MCF 10A (cell line): ENCODE measurements at regions not wholly inside any gene's neighbourhood (a gene's known extent, or its start where the extent isn't known, plus 50 kb on each side); places are given as distances from the start of the nearest gene placed in this dataset.
A peak's percentile ranks its signal among the peaks of the same experiment; 100 is the strongest.
"Not testable (repeated sequence)": the region's sequence is repeated elsewhere in the genome, so short reads cannot be mapped to it uniquely, and the experiment has no call there.

Experiments used
- BruUV-seq: library from RNA; stranded (reverse); fragments of 400-500 nt; replicated peaks from 2 replicates; lab custom pipeline; 2021; lab: Mats Ljungman, UMichigan
- CTCF ChIA-PET: fragments of 300-600 bp; sonication (Branson Sonifier 250); formaldehyde crosslinking; extraction: SDS; loops from one replicate; lab custom pipeline; 2021; ENCODE audit warnings: antibody characterized with exemption, inconsistent platforms; lab: Yijun Ruan, JAX
- POLR2A ChIA-PET: fragments of 300-600, 350-650 bp; sonication (Branson Sonifier 250); formaldehyde crosslinking; extraction: SDS; loops from one replicate; lab custom pipeline; 2020; ENCODE audit warnings: antibody characterized with exemption, inconsistent platforms; lab: Yijun Ruan, JAX
- DNase-seq: peaks from one replicate; pipeline ENCODE4 v3.0.0-alpha.2; 2018; ENCODE audit not compliant: unreplicated experiment
- H3K27ac Mint-ChIP-seq: one replicate; pipeline ENCODE4 v1.8.0; 2022; ENCODE audit warnings: mild to moderate bottlenecking, low read depth, mixed read lengths; ENCODE audit not compliant: unreplicated experiment
- H3K27me3 Mint-ChIP-seq: one replicate; pipeline ENCODE4 v1.8.0; 2022; ENCODE audit warnings: mixed read lengths; ENCODE audit not compliant: insufficient read depth, unreplicated experiment
- H3K36me3 Mint-ChIP-seq: one replicate; pipeline ENCODE4 v1.8.0; 2022; ENCODE audit warnings: mild to moderate bottlenecking, moderate library complexity, mixed read lengths; ENCODE audit not compliant: insufficient read depth, unreplicated experiment
- H3K4me1 Mint-ChIP-seq: one replicate; pipeline ENCODE4 v1.8.0; 2022; ENCODE audit warnings: mixed read lengths; ENCODE audit not compliant: insufficient read depth, unreplicated experiment
- H3K4me3 Mint-ChIP-seq: one replicate; pipeline ENCODE4 v1.8.0; 2022; ENCODE audit warnings: mild to moderate bottlenecking, moderate library complexity, mixed read lengths; ENCODE audit not compliant: unreplicated experiment
- H3K9me3 Mint-ChIP-seq: one replicate; pipeline ENCODE4 v1.8.0; 2022; ENCODE audit warnings: mixed read lengths; ENCODE audit not compliant: unreplicated experiment
- intact Hi-C: fragments of 100-400 bp; cut with micrococcal nuclease; formaldehyde crosslinking; loops from 2 replicates; pipeline ENCODE4 v1.14.1; 2022
- TF ChIP-seq, protein P1 (sequence below): fragments of 200-600 bp; IDR thresholded peaks from one replicate; pipeline ENCODE4 v1.8.0; 2022; ENCODE audit warnings: antibody characterized with exemption, mild to moderate bottlenecking; ENCODE audit not compliant: unreplicated experiment

GRCh38 chr2:16219292-16219975 lies 279.1 kb downstream of the MYCN start:
- TF ChIP-seq, protein P1, sequence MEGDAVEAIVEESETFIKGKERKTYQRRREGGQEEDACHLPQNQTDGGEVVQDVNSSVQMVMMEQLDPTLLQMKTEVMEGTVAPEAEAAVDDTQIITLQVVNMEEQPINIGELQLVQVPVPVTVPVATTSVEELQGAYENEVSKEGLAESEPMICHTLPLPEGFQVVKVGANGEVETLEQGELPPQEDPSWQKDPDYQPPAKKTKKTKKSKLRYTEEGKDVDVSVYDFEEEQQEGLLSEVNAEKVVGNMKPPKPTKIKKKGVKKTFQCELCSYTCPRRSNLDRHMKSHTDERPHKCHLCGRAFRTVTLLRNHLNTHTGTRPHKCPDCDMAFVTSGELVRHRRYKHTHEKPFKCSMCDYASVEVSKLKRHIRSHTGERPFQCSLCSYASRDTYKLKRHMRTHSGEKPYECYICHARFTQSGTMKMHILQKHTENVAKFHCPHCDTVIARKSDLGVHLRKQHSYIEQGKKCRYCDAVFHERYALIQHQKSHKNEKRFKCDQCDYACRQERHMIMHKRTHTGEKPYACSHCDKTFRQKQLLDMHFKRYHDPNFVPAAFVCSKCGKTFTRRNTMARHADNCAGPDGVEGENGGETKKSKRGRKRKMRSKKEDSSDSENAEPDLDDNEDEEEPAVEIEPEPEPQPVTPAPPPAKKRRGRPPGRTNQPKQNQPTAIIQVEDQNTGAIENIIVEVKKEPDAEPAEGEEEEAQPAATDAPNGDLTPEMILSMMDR: no peak
- Mint-ChIP-seq H3K27me3 (peaks cover 11% of the 10 kb centered on the region), H3K4me1 (no peaks in the 10 kb centered on the region), H3K27ac (no peak overlapping the region), H3K9me3 (peaks cover 11% of the 10 kb centered on the region), H3K4me3 (no peak overlapping the region), H3K36me3 (no peaks in the 10 kb centered on the region)
- POLR2A ChIA-PET: no interaction called here
- DNase-seq: no peak
- CTCF ChIA-PET: interaction anchor here (0.7 kb wide), 1 partner anchor 874 kb away, joined by 3 read pairs; no protein-coding TSS in a partner anchor
- BruUV-seq: no TSS peak
- intact Hi-C loops: no loop called here

DNA sequence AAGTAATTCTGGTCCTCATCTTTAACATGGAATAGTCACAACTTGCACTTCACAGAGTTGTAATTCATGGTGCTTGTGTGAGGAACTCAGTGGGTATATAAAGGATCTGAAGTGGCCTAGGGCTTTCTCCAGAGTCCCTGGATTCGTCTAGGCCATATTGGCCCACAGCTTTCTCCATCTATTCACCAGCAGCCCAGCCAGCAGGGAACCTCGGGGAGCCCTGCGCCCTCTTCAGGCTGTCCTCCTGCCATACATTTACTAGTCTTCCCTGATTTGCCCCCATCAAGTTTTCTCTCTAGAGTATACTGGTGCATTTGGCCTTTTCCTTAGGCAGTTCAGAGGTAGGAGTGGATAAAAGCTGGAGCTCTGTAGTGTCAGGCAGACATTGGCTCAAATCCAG lies 278.3 kb downstream of the MYCN start:
- ChIA-PET POLR2A (no interaction called here), CTCF (interaction anchor here (0.6 to 1.1 kb wide), 3 partner anchors 39 to 874 kb away, joined by 3 to 5 read pairs (median 3); no protein-coding TSS in a partner anchor)
- TF ChIP-seq, protein P1: no peak
- no peaks in the 10 kb centered on the region for H3K36me3 Mint-ChIP-seq
- no peak overlapping the region for H3K4me3 Mint-ChIP-seq
- DNase-seq: peak; percentile 8
- peaks cover 11% of the 10 kb centered on the region for H3K27me3 Mint-ChIP-seq
- no peak overlapping the region for H3K27ac Mint-ChIP-seq
- no TSS peak for BruUV-seq
- no peaks in the 10 kb centered on the region for H3K4me1 Mint-ChIP-seq
- H3K9me3 Mint-ChIP-seq: peaks cover 11% of the 10 kb centered on the region
- intact Hi-C loops: no loop called here

DNA sequence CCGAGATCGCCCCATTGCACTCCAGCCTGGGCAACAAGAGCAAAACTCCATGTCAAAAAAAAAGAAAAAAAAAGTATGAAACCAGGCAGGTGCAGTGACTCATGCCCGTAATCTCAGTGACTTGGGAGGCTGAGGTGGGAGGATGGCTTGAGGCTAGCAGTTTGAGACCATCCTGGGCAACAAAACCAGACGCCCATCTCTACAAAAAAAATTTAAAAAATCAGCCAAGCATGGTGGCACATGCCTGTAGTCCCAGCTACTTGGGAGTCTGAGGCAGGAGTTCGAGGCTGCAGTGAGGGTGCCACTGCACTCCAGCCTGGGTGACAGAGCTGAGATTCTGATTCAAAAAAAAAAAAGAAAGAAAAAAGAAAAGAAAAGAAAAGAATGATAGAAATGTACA lies 277.8 kb downstream of the MYCN start:
- H3K9me3 Mint-ChIP-seq: peaks cover 11% of the 10 kb centered on the region
- ChIA-PET POLR2A (no interaction called here), CTCF (interaction anchor here (0.6 to 1.1 kb wide), 2 partner anchors 39 to 57 kb away, joined by 3 to 5 read pairs; no protein-coding TSS in a partner anchor)
- no peak for DNase-seq
- no peaks in the 10 kb centered on the region for H3K4me1 Mint-ChIP-seq
- TF ChIP-seq, protein P1: no peak
- no TSS peak for BruUV-seq
- H3K27ac Mint-ChIP-seq: no peak overlapping the region
- peaks cover 11% of the 10 kb centered on the region for H3K27me3 Mint-ChIP-seq
- intact Hi-C loops: no loop called here
- H3K36me3 Mint-ChIP-seq: no peaks in the 10 kb centered on the region
- H3K4me3 Mint-ChIP-seq: no peak overlapping the region

GRCh38 chr2:16217741-16218140 lies 277.4 kb downstream of the MYCN start:
- POLR2A ChIA-PET, intact Hi-C loops: not testable (repeated sequence)
- CTCF ChIA-PET: interaction anchor here (1.1 kb wide), 1 partner anchor 38 kb away, joined by 3 read pairs; no protein-coding TSS in a partner anchor

More at GRCh38 chr2:16217741-16218140, 277.4 kb downstream of the MYCN start:
- H3K4me1 Mint-ChIP-seq, BruUV-seq, DNase-seq, H3K36me3 Mint-ChIP-seq, H3K4me3 Mint-ChIP-seq, H3K27ac Mint-ChIP-seq: not testable (repeated sequence)
- H3K27me3 Mint-ChIP-seq: peaks cover 11% of the 10 kb centered on the region
- H3K9me3 Mint-ChIP-seq: peaks cover 11% of the 10 kb centered on the region
